Activated CD8-positive, alpha-beta T cell treated with anti-CD3 and anti-CD28 coated beads for 36 hours (primary cell): ENCODE measurements at regions not wholly inside any gene's neighbourhood (a gene's known extent, or its start where the extent isn't known, plus 50 kb on each side); places are given as distances from the start of the nearest gene placed in this dataset.

Source experiments
- ATAC-seq: fragments of 200-7000 bp; cut with Tn5 transposase; one replicate; pipeline ENCODE4 v1.10.0; 2021; ENCODE audit warnings: mild to moderate bottlenecking, moderate library complexity
- CTCF ChIA-PET: fragments of 350-600 bp; sonication (Branson Sonifier 250); formaldehyde crosslinking; loops from one replicate; lab custom pipeline; 2021; ENCODE audit warnings: antibody characterized with exemption; lab: Charles Lee
- POLR2A ChIA-PET: fragments of 350-600 bp; sonication (Branson Sonifier 250); formaldehyde crosslinking; loops from one replicate; lab custom pipeline; 2021; ENCODE audit warnings: antibody characterized with exemption; lab: Charles Lee
- DNase-seq: peaks from one replicate; pipeline ENCODE4 v3.0.0-alpha.2; 2020
- H3K27ac Mint-ChIP-seq: one replicate; pipeline ENCODE4 v1.8.0; 2021; ENCODE audit warnings: mild to moderate bottlenecking, mixed read lengths
- H3K27me3 Mint-ChIP-seq: one replicate; pipeline ENCODE4 v1.8.0; 2021; ENCODE audit warnings: mixed read lengths
- H3K36me3 Mint-ChIP-seq: one replicate; pipeline ENCODE4 v1.8.0; 2021; ENCODE audit warnings: low read depth, mixed read lengths
- H3K4me1 Mint-ChIP-seq: one replicate; pipeline ENCODE4 v1.8.0; 2021; ENCODE audit warnings: low read depth, mixed read lengths
- H3K4me3 Mint-ChIP-seq: one replicate; pipeline ENCODE4 v1.8.0; 2021; ENCODE audit warnings: mild to moderate bottlenecking, moderate library complexity, mixed read lengths
- H3K9me3 Mint-ChIP-seq: one replicate; pipeline ENCODE4 v1.8.0; 2021; ENCODE audit warnings: mixed read lengths
- CTCF ChIP-seq: fragments of 200-600 bp; IDR thresholded peaks from one replicate; pipeline ENCODE4 v1.8.0; 2022; ENCODE audit warnings: antibody characterized with exemption, mild to moderate bottlenecking
- intact Hi-C: fragments of 100-400 bp; cut with micrococcal nuclease; formaldehyde crosslinking; loops from one replicate; pipeline ENCODE4 v1.10.0; 2022

GRCh38 chr1:18055156-18055555 is 52.4 kb upstream of the IGSF21 start:
- no peak for ATAC-seq
- CTCF ChIA-PET, result no interaction called here
- Mint-ChIP-seq H3K9me3 (no peaks in the 10 kb centered on the region), H3K4me1 (no peaks in the 10 kb centered on the region), H3K27ac (no peak overlapping the region), H3K27me3 (peaks cover 7% of the 10 kb centered on the region), H3K36me3 (no peaks in the 10 kb centered on the region), H3K4me3 (no peak overlapping the region)
- no peak for TF ChIP-seq CTCF
- POLR2A ChIA-PET, result no interaction called here
- no peak for DNase-seq
- intact Hi-C loops, result no loop called here

- Mint-ChIP-seq H3K27me3 (peaks cover 7% of the 10 kb centered on the region), H3K27ac (no peak overlapping the region), H3K4me1 (no peaks in the 10 kb centered on the region), H3K4me3 (no peak overlapping the region), H3K9me3 (no peaks in the 10 kb centered on the region), H3K36me3 (no peaks in the 10 kb centered on the region)
- DNase-seq, result no peak
- ChIA-PET POLR2A (no interaction called here), CTCF (no interaction called here)
- TF ChIP-seq CTCF, result no peak
- ATAC-seq, result no peak
- intact Hi-C loops, result no loop called here
Observed at GRCh38 chr1:18056545-18056944, 51.1 kb upstream of the IGSF21 start.

GRCh38 chr1:18057623-18058022 is 50.0 kb upstream of the IGSF21 start:
- no peak for TF ChIP-seq CTCF
- DNase-seq (no peak), ATAC-seq (no peak)
- Mint-ChIP-seq H3K4me1 (no peaks in the 10 kb centered on the region), H3K9me3 (no peaks in the 10 kb centered on the region), H3K36me3 (no peaks in the 10 kb centered on the region), H3K27ac (no peak overlapping the region), H3K4me3 (no peak overlapping the region), H3K27me3 (peaks cover 7% of the 10 kb centered on the region)
- ChIA-PET POLR2A (no interaction called here), CTCF (no interaction called here)
- intact Hi-C loops, result no loop called here
